D341Med (cell line): ENCODE measurements at regions not wholly inside any gene's neighbourhood (a gene's known extent, or its start where the extent isn't known, plus 50 kb on each side); places are given as distances from the start of the nearest gene placed in this dataset.

Experiments used
- DNase-seq: peaks from one replicate; pipeline ENCODE4 v3.0.0; 2012; ENCODE audit warnings: low spot score

- DNase-seq, result no peak
Measured at GRCh38 chr4:34043131-34043530, 2201.2 kb downstream of the ARAP2 start.

- no peak for DNase-seq
Measured at GRCh38 chr4:34046580-34046979, 2197.7 kb downstream of the ARAP2 start.

GRCh38 chr4:34047363-34047762 is 2197.0 kb downstream of the ARAP2 start:
- no peak for DNase-seq

GRCh38 chr4:34066126-34066525 is 2178.2 kb downstream of the ARAP2 start:
- no peak for DNase-seq

GRCh38 chr4:34091451-34091850 is 2152.9 kb downstream of the ARAP2 start:
- no peak for DNase-seq

- DNase-seq, result no peak
Measured at GRCh38 chr4:34094114-34094513, 2150.2 kb downstream of the ARAP2 start.

GRCh38 chr4:34105311-34105710 is 2139.0 kb downstream of the ARAP2 start:
- DNase-seq, result no peak

- no peak for DNase-seq
Measured at GRCh38 chr4:34108391-34108790, 2135.9 kb downstream of the ARAP2 start.

- DNase-seq, result no peak
Measured at GRCh38 chr4:34112573-34112972, 2131.7 kb downstream of the ARAP2 start.

GRCh38 chr4:34138385-34138784 is 2105.9 kb downstream of the ARAP2 start:
- DNase-seq, result no peak

- DNase-seq, result peak; percentile 50
Measured at GRCh38 chr4:34139346-34139745, 2105.0 kb downstream of the ARAP2 start.

- DNase-seq, result no peak
Measured at GRCh38 chr4:34148322-34148908, 2095.9 kb downstream of the ARAP2 start.

GRCh38 chr4:34157547-34157946 is 2086.8 kb downstream of the ARAP2 start:
- no peak for DNase-seq

GRCh38 chr4:34158878-34159277 is 2085.4 kb downstream of the ARAP2 start:
- no peak for DNase-seq

GRCh38 chr4:34170946-34171345 is 2073.4 kb downstream of the ARAP2 start:
- no peak for DNase-seq

GRCh38 chr4:34176609-34177008 is 2067.7 kb downstream of the ARAP2 start:
- no peak for DNase-seq

GRCh38 chr4:34178476-34178875 is 2065.8 kb downstream of the ARAP2 start:
- no peak for DNase-seq

GRCh38 chr4:34181311-34181841 is 2062.9 kb downstream of the ARAP2 start:
- no peak for DNase-seq

GRCh38 chr4:34181891-34182290 is 2062.4 kb downstream of the ARAP2 start:
- no peak for DNase-seq

GRCh38 chr4:34182306-34182705 is 2062.0 kb downstream of the ARAP2 start:
- no peak for DNase-seq

- DNase-seq, result no peak
Measured at GRCh38 chr4:34183926-34184325, 2060.4 kb downstream of the ARAP2 start.

GRCh38 chr4:34187056-34187455 is 2057.3 kb downstream of the ARAP2 start:
- DNase-seq, result no peak

GRCh38 chr4:34191443-34191842 is 2052.9 kb downstream of the ARAP2 start:
- no peak for DNase-seq

- no peak for DNase-seq
Measured at GRCh38 chr4:34193451-34194154, 2050.7 kb downstream of the ARAP2 start.
